H1 (cell line): ENCODE measurements at regions not wholly inside any gene's neighbourhood (a gene's known extent, or its start where the extent isn't known, plus 50 kb on each side); places are given as distances from the start of the nearest gene placed in this dataset.
"Not testable (repeated sequence)": the region's sequence is repeated elsewhere in the genome, so short reads cannot be mapped to it uniquely, and the experiment has no call there.

ENCODE experiments used
- ASH2L ChIP-seq: fragments of 200-600, 300-600 bp; sonication (generic); IDR thresholded peaks from one replicate; pipeline ENCODE4 v1.7.1; 2017; ENCODE audit warnings: low read length
- BCL11A ChIP-seq, 2 experiments: IDR thresholded peaks; one replicate each; pipeline ENCODE4 v1.6.1; 2011; ENCODE audit warnings: low read depth in 2 of 2, low read length in 2 of 2, mild to moderate bottlenecking in 2 of 2
- EZH2 ChIP-seq: fragments of 200-600 bp; sonication (generic); IDR thresholded peaks from 2 replicates; pipeline ENCODE4 v1.7.1; 2012; ENCODE audit warnings: low read depth, mild to moderate bottlenecking, moderate library complexity, low read length, inconsistent platforms; ENCODE audit not compliant: severe bottlenecking
- MAFK ChIP-seq: IDR thresholded peaks from 2 replicates; pipeline ENCODE4 v1.6.1; 2012; ENCODE audit warnings: low read depth, mild to moderate bottlenecking, improper control_type of control experiment, low read length
- NRF1 ChIP-seq: IDR thresholded peaks from 2 replicates; pipeline ENCODE4 v1.6.1; 2011; ENCODE audit warnings: mild to moderate bottlenecking, low read depth, low read length, improper control_type of control experiment
- POLR2A ChIP-seq, 2 experiments: IDR thresholded peaks; 1 replicate in 1 of 2; 2 replicates in 1 of 2; pipeline ENCODE4 v1.6.1; 2011; ENCODE audit warnings: low read depth in 2 of 2, low read length in 2 of 2, mild to moderate bottlenecking in 2 of 2; ENCODE audit errors: control extremely low read depth in 1 of 2
- POLR2AphosphoS5 ChIP-seq: IDR thresholded peaks from 2 replicates; pipeline ENCODE4 v1.6.1; 2011; ENCODE audit warnings: low read depth, low read length
- RNF2 ChIP-seq: fragments of 200-900, 300-1000 bp; sonication (generic); IDR thresholded peaks from 2 replicates; pipeline ENCODE4 v1.7.1; 2016; ENCODE audit warnings: borderline replicate concordance, low read depth, mild to moderate bottlenecking, antibody characterized with exemption, low read length; ENCODE audit not compliant: poor library complexity, severe bottlenecking; ENCODE audit errors: missing control alignments
- SIN3A ChIP-seq, 2 experiments: IDR thresholded peaks in 1 of 2; conservative IDR thresholded peaks in 1 of 2; 2 replicates each; pipeline ENCODE4 v1.6.1; 2011 to 2012; ENCODE audit warnings: low read length in 2 of 2, improper control_type of control experiment in 1 of 2, low read depth in 1 of 2, mild to moderate bottlenecking in 1 of 2
- TEAD4 ChIP-seq: IDR thresholded peaks from 2 replicates; pipeline ENCODE4 v1.6.1; 2012; ENCODE audit warnings: low read depth, low read length, inconsistent platforms, mixed read lengths
- TF ChIP-seq, protein P1 (sequence below), 3 experiments: IDR thresholded peaks; 1 replicate in 2 of 3; 2 replicates in 1 of 3; pipeline versions ENCODE4 v1.5.1 to v1.6.1; 2011; ENCODE audit warnings: low read length in 3 of 3, mild to moderate bottlenecking in 3 of 3, inconsistent platforms in 2 of 3, low read depth in 1 of 3, moderate library complexity in 1 of 3; ENCODE audit not compliant: insufficient read depth in 1 of 3; ENCODE audit errors: control extremely low read depth in 1 of 3

DNA sequence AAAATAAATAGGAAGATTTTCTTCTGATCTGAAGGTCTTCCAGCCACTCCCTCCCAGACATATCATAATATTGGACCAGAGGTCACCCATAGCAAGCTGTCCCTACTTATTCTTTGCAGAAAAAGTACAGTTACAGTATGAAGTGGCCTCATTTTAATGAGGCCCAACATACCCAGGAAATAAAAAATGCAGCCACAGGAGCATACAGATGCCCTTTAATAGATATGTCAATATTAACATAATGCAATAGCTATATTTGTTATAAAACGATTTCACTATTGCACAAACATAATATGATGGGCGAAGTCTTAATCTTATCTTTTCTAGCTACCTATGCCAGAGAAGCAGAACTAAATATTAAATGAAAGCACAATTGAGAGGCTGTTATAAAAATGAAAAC is 124.1 kb upstream of the PRSS1 start:
- not testable (repeated sequence) for TF ChIP-seq POLR2AphosphoS5; RNF2; BCL11A (IDR thresholded peaks at IDR 0.05; ENCODE audit: low read depth in 2 of 2, low read length in 2 of 2); EZH2; MAFK; ASH2L; TEAD4; SIN3A (conservative IDR thresholded peaks at IDR 0.05 in 1 of 2, IDR thresholded peaks at IDR 0.05 in 1 of 2; ENCODE audit: low read depth in 1 of 2, low read length in 2 of 2); NRF1; POLR2A (IDR thresholded peaks at IDR 0.05; ENCODE audit: control extremely low read depth in 1 of 2, low read depth in 2 of 2, low read length in 2 of 2)
- TF ChIP-seq, protein P1, sequence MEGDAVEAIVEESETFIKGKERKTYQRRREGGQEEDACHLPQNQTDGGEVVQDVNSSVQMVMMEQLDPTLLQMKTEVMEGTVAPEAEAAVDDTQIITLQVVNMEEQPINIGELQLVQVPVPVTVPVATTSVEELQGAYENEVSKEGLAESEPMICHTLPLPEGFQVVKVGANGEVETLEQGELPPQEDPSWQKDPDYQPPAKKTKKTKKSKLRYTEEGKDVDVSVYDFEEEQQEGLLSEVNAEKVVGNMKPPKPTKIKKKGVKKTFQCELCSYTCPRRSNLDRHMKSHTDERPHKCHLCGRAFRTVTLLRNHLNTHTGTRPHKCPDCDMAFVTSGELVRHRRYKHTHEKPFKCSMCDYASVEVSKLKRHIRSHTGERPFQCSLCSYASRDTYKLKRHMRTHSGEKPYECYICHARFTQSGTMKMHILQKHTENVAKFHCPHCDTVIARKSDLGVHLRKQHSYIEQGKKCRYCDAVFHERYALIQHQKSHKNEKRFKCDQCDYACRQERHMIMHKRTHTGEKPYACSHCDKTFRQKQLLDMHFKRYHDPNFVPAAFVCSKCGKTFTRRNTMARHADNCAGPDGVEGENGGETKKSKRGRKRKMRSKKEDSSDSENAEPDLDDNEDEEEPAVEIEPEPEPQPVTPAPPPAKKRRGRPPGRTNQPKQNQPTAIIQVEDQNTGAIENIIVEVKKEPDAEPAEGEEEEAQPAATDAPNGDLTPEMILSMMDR (IDR thresholded peaks at IDR 0.05; ENCODE audit: control extremely low read depth in 1 of 3, insufficient read depth in 1 of 3, low read depth in 1 of 3, low read length in 3 of 3): not testable (repeated sequence)
